NCI-H69 (cell line): ENCODE measurements at regions not wholly inside any gene's neighbourhood (a gene's known extent, or its start where the extent isn't known, plus 50 kb on each side); places are given as distances from the start of the nearest gene placed in this dataset.
"Not testable (repeated sequence)": the region's sequence is repeated elsewhere in the genome, so short reads cannot be mapped to it uniquely, and the experiment has no call there.

Source experiments
- DNase-seq: peaks from one replicate; lab custom pipeline; 2025; lab: John Stamatoyannopoulos, UW

- DNase-seq = no peak
Measured at GRCh38 chr6:114651611-114652010, 308.8 kb upstream of the HS3ST5 start.

GRCh38 chr6:114650891-114651290, 308.1 kb upstream of the HS3ST5 start:
- no peak for DNase-seq

- DNase-seq = no peak
Measured at GRCh38 chr6:114649298-114649697, 306.5 kb upstream of the HS3ST5 start.

GRCh38 chr6:114648847-114649246, 306.0 kb upstream of the HS3ST5 start:
- no peak for DNase-seq

GRCh38 chr6:114638341-114638740, 295.5 kb upstream of the HS3ST5 start:
- DNase-seq = no peak

- DNase-seq = no peak
Measured at GRCh38 chr6:114634016-114634415, 291.2 kb upstream of the HS3ST5 start.

- DNase-seq = not testable (repeated sequence)
Measured at GRCh38 chr6:114626226-114626625, 283.4 kb upstream of the HS3ST5 start.

GRCh38 chr6:114619621-114620200, 276.9 kb upstream of the HS3ST5 start:
- no peak for DNase-seq

GRCh38 chr6:114611696-114612095, 268.9 kb upstream of the HS3ST5 start:
- no peak for DNase-seq

GRCh38 chr6:114608091-114608490, 265.3 kb upstream of the HS3ST5 start:
- no peak for DNase-seq

GRCh38 chr6:114605656-114606055, 262.8 kb upstream of the HS3ST5 start:
- DNase-seq = no peak

- DNase-seq = no peak
Measured at GRCh38 chr6:114600381-114600780, 257.6 kb upstream of the HS3ST5 start.

GRCh38 chr6:114595591-114595990, 252.8 kb upstream of the HS3ST5 start:
- no peak for DNase-seq

GRCh38 chr6:114595186-114595585, 252.4 kb upstream of the HS3ST5 start:
- DNase-seq = no peak

GRCh38 chr6:114592506-114592905, 249.7 kb upstream of the HS3ST5 start:
- DNase-seq = no peak

GRCh38 chr6:114588726-114589125, 245.9 kb upstream of the HS3ST5 start:
- DNase-seq = no peak

- no peak for DNase-seq
Measured at GRCh38 chr6:114586298-114586697, 243.5 kb upstream of the HS3ST5 start.

- DNase-seq = peak; percentile 2
Measured at GRCh38 chr6:114581293-114581692, 238.5 kb upstream of the HS3ST5 start.

GRCh38 chr6:114580882-114581281, 238.1 kb upstream of the HS3ST5 start:
- no peak for DNase-seq

- no peak for DNase-seq
Measured at GRCh38 chr6:114579486-114579885, 236.7 kb upstream of the HS3ST5 start.

- peak; percentile 31 for DNase-seq
Measured at GRCh38 chr6:114577109-114577508, 234.3 kb upstream of the HS3ST5 start.

GRCh38 chr6:114576330-114576729, 233.5 kb upstream of the HS3ST5 start:
- no peak for DNase-seq

GRCh38 chr6:114569669-114570068, 226.8 kb upstream of the HS3ST5 start:
- no peak for DNase-seq

- no peak for DNase-seq
Measured at GRCh38 chr6:114564302-114564933, 221.6 kb upstream of the HS3ST5 start.
